Amniotic epithelial cell (primary cell): ENCODE measurements at regions not wholly inside any gene's neighbourhood (a gene's known extent, or its start where the extent isn't known, plus 50 kb on each side); places are given as distances from the start of the nearest gene placed in this dataset.

ENCODE experiments used
- DNase-seq: peaks from one replicate; pipeline ENCODE4 v3.0.0-alpha.2; 2010; ENCODE audit warnings: low read depth

DNA sequence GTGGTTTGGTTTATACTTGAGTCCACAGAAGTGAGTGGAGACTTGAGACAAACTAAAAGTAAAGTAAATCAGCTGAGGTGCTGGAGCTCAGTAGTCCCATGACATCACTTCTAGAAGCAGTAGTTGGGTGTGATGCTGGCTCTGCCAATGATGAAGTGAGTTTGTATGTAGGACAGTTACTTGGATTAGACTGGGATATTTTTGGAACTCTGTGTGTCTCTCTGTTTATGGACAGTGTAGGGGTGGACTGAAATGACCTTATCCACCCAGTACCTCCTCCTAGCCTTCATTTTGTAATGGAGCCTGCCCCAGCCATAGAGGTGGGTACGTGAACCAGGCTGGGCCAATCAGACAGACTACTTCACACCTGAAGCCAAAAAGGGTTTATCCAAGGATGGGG is 52.2 kb downstream of the POLR1D start:
- DNase-seq: no peak

DNA sequence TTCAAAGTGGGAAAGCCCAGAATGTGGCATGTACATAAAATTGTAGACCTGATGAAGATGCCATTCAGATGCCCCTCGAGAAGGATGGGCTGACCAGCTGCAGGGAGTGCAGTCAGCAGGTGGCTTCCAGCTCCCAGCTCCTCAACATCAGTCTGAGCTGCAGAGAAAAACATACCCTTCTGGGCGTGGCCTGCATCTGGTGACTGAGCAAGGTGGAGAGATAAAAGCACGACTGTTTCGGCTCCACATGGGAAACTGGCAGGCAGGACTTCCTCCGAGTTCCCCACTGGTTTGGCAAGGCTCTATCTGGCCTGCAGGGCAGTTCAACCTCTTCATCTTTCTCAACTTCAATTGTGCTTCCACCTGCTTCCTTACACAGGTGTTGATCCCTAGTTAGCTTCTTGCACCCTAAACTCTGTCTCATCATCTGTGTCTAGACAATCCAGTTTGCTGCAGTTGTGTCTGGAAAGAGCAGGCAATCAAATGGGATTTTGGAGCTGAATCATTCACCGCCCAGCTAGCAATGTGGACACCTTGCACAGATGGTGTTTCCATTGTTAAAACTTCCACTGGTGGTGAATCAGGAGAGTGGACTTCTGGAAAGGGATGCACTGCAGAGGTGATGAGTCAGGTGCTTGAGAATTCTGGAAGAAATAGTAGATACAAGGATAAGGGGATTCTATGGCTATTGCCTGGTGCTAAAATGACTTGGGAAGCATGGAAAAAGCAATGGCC is 56.8 kb downstream of the POLR1D start:
- DNase-seq: no peak

DNA sequence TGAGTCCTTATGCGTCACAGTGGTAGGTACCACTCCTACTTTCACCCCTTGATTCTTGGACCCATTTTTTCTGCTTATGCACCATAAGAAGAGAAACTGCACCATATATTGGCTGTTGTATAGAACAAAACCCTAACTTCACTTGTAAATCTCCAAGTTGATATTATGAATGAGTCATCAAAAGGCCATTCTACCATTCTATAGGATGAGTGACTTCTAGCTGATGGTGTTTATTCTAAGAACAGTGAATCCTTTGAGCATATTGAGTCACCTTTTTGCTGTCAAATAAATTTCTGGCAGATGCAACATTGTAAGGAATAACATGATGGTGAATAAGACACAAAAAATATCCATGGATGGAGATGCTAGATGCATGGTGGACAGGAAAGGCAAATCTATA is 57.7 kb downstream of the POLR1D start:
- DNase-seq: no peak

DNA sequence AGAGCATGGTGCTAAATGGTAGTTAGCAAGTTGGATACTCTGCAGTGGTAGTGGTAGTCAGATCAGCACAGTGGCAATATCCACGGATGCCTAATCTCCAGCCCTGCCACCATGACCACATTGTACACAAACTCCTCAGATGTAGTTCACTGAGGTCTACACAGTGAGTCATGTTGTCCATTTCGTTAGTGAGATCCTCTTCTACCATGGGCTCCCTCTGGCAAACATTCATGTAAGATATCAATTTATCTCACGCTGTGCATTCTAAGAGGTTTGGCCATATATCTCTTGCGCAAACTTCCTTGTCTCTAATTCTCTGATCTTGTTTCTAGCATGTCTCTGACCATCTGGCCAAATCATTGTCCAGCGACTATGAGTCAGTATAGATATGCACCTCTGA is 58.2 kb downstream of the POLR1D start:
- peak; percentile 14 for DNase-seq

DNA sequence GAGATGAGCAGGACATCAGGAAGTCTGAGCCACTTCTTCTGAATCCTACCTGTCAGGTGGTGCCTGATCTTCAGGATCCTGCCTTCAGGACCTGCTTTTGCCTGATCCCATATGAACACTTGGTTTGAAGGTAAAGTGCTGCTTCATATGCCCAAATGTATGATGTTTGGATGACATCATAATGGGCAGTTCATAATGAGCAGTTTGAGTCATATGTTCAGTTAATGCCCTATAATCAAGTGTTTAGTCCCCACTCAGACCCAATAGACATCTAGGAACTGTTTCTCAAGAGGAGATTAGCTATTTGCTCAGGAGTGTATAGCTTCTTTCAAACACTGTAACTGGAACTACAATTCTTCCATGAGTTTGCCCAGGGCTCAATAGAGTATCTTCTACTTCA is 58.8 kb downstream of the POLR1D start:
- DNase-seq: no peak

DNA sequence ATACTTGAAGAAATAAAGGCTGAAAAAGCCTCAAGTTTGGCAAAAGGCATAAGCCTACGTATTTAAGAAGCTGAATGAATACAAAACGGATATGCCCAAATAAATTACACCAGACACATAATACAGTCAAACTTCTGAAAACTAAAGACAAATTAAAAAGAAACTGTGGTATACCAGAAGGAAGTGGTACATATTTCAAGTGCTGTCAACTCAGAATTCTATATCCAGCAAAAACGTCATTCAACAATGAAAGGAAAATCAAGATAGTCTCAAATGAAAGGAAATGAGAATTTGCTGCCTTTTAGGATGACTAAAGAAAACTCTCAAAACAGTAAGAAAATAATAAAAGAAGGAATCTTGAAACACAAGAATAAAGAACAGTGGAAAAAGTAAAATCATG is 69.5 kb downstream of the POLR1D start:
- no peak for DNase-seq

DNA sequence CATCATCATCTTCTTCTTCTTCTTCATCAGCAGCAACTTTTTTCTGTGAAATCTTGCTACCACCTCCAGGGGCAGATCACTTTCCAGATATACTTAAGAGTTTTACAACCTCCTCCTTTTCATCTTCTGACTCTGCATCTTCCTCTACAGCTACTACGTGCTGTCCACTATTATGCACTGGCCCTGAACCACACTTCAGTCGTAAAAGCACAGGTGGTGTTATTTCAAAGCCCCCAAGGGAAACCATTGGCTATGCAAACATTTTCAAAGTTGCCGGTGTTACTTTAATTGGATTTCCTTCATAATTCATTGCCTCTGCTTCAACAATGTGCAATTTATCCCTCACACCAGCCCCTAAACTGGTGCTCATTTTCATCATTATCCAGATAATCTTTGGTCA is 75.0 kb downstream of the POLR1D start:
- no peak for DNase-seq

DNA sequence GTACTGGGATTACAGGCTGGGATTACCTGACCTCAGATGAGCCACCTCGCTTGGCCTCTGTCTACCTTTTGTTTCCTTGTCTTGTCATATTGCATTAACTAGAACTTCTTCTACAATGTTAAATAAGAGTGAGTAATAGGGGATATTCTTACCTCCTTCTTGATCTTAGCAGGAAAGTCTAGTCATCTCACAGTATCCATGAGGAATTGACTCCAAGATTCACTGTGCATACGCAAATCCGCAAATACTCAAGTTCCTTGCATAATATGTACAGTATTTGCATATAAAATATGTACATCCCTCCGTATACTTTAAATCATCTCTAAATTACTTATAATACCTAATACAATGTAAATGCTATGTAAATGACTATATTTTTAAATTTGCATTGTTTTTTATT is 78.3 kb downstream of the POLR1D start:
- no peak for DNase-seq

DNA sequence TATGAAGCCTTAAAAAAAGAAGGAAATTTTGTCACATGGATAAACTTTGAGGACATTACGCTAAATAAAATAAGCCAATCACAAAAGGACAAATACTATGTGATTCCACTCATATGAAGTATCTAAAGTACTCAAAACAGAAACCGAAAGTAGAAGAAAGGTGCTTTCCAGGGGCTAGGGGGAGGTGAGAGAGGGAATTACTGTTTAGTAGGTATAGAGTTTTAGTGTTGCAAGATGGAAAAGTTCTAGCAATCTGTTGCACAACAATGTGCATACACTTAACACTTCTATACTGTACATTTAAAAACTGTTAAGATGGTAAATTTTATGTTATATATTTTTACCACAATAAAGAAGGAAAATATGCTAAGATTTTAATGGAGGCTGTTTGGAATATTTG is 83.0 kb downstream of the POLR1D start:
- DNase-seq: no peak

DNA sequence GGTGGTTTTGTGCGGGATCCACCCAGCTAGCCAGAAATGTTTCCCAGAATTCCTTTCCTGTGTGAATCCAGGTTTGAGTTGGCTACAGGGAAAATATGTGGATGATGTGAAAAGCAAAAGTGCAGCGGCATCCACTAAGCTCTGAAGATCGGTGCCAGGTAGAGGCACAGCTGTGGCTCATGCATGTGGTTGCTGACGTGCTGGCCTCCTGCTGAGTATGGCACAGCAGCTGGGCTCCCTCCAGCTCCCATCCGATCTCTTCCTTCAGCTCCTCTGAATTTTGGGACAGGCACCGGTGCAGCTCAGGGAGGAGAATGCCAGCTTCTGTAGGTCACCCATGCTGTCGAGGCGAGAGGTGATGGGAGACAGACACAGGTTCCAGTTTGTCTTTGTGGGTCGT is 84.0 kb upstream of the GSX1 start:
- DNase-seq: no peak

DNA sequence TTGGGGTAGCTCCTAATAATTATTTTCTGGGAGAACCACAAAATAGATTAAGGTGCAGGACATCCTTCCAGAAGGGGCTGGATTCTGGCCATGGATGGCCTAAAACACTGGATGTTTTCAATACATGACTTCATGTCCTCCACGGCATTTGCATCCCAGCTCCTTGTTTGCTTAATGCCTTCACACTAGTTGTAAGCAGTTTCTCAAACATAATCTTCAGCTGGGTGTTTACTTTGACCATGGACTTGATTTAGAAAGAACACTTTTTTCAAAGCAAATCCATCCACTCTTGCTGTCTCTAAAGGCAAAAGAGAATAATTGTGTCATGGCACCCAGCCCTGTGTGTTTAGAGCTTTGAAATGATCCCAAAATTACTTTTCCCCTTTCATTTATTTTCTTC is 82.5 kb upstream of the GSX1 start:
- no peak for DNase-seq

DNA sequence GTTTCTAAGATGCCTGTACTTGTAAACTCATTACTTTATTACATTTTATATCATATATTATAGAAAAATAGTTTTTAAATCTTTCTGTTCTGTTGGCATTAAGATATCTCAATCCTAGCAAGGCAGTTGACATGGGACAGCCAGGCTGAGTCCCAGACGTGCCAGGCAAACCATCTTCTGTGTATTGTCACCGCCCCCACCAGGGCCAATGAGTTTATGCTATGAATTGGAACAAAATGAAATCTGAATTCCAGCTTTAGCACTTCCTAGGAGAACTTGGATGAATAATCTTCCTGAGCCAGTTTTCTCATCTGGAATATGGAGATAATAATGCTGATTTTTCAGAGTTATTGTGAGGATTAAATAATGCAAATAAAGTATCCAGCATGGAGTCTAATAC is 79.9 kb upstream of the GSX1 start:
- DNase-seq: peak; percentile 16

DNA sequence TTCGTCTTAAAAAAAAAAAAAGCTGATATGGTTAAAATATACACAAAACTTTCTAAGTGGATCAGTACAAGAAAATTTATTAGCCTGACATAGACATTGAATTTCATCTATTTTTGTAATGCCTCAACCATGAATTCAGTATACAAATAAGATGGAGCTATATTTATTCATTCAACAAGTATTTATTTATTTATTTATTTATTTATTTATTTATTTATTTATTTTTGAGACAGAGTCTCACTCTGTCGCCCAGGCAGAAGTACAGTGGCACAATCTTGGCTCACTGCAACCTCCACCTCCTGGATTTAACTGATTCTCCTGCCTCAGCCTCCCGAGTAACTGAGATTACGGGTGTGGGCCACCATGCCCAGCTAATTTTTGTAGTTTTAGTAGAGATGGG is 78.5 kb upstream of the GSX1 start:
- DNase-seq: no peak

DNA sequence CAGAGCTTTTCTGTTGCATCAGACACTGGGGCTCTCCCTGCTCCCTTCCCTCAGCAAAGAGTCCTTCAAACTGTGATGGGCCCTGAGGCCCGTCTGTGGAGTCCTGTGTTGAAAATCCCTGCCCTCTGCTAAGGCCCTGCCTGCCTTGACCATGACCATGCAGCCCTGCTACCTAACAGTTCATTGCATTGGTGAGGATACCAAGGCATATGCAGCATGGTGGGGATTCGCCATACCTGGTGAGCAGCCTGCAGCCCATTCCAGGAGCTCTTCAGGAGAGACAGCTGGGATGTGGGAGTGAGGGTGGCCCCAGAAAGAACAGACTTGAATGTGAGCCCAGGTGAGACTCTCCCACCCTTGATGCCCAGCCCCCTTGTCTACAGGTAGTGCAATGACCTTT is 70.6 kb upstream of the GSX1 start:
- DNase-seq: no peak

DNA sequence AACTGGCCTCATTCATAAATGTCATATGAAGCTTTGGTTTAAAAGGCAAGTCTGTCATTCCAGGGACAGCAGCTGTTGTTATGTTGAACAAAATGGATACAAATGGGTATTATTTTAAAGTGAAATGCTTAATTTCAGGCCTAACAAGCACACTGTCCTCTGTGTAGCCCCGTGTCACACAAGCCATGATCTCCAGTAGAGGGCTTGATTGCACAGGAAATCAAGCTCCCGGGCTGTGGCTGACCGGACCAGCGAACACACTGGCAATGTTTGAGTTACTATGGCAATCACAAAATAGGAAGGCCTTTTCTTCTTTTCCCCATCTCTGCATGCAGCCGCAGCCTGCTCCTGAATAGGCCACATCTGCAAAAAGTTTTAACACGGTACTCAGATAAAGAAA is 64.0 kb upstream of the GSX1 start:
- no peak for DNase-seq

DNA sequence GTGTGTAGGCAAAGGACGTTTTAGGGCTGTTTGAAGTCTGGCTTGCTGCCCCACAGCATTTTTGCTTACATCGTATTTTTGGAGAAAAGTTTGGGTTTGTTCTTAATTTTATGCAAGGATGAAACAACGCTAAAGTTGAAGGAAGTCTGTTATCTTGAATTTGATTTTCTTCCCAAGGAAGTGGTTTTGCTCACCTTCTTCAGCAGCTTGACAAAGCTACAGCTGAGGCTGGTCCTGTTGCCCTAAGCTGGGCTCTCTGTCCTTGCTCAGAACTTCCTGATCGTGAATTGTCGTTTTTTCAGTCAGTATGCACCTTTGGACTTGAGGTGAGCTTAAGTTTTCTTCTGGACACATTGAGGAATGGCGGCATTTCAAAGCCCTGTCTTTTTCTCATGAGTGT is 62.1 kb upstream of the GSX1 start:
- DNase-seq: no peak
